ENCODE measurements at regions not wholly inside any gene's neighbourhood (a gene's known extent, or its start where the extent isn't known, plus 50 kb on each side); places are given as distances from the start of the nearest gene placed in this dataset.

- in situ Hi-C loops (cut with HindIII; ENCODE audit: low sequenced_read_pairs): no loop called here
- no peak for DNase-seq (ENCODE audit: low read depth)
- no peak overlapping the region for H3K4me3 ChIP-seq (ENCODE audit: low read depth, low read length)
- TF ChIP-seq CTCF (IDR thresholded peaks at IDR 0.05; ENCODE audit: low read depth, low read length, missing control alignments): no peak
Measured at GRCh38 chr5:57551251-57551650, 68.6 kb upstream of the ACTBL2 start.

GRCh38 chr5:57550132-57550531, 67.5 kb upstream of the ACTBL2 start:
- no peak for TF ChIP-seq CTCF (IDR thresholded peaks at IDR 0.05; ENCODE audit: low read depth, low read length, missing control alignments)
- DNase-seq (ENCODE audit: low read depth): no peak
- no peak overlapping the region for H3K4me3 ChIP-seq (ENCODE audit: low read depth, low read length)
- in situ Hi-C loops (cut with HindIII; ENCODE audit: low sequenced_read_pairs): no loop called here

GRCh38 chr5:57549566-57549965, 67.0 kb upstream of the ACTBL2 start:
- no peak for TF ChIP-seq CTCF (IDR thresholded peaks at IDR 0.05; ENCODE audit: low read depth, low read length, missing control alignments)
- no peak for DNase-seq (ENCODE audit: low read depth)
- in situ Hi-C loops (cut with HindIII; ENCODE audit: low sequenced_read_pairs): no loop called here
- no peak overlapping the region for H3K4me3 ChIP-seq (ENCODE audit: low read depth, low read length)

- H3K4me3 ChIP-seq (ENCODE audit: low read depth, low read length): no peak overlapping the region
- DNase-seq (ENCODE audit: low read depth): no peak
- in situ Hi-C loops (cut with HindIII; ENCODE audit: low sequenced_read_pairs): no loop called here
- TF ChIP-seq CTCF (IDR thresholded peaks at IDR 0.05; ENCODE audit: low read depth, low read length, missing control alignments): no peak
Measured at GRCh38 chr5:57540823-57541222, 58.2 kb upstream of the ACTBL2 start.

- DNase-seq (ENCODE audit: low read depth): no peak
Measured at GRCh38 chr5:57539281-57539701, 56.7 kb upstream of the ACTBL2 start.

GRCh38 chr5:57538341-57538955, 55.8 kb upstream of the ACTBL2 start:
- no peak overlapping the region for H3K4me3 ChIP-seq (ENCODE audit: low read depth, low read length)
- no peak for TF ChIP-seq CTCF (IDR thresholded peaks at IDR 0.05; ENCODE audit: low read depth, low read length, missing control alignments)
- no peak for DNase-seq (ENCODE audit: low read depth)
- in situ Hi-C loops (cut with HindIII; ENCODE audit: low sequenced_read_pairs): no loop called here

More at GRCh38 chr5:57539281-57539701, 56.7 kb upstream of the ACTBL2 start:
- in situ Hi-C loops (cut with HindIII; ENCODE audit: low sequenced_read_pairs): no loop called here
- no peak for TF ChIP-seq CTCF (IDR thresholded peaks at IDR 0.05; ENCODE audit: low read depth, low read length, missing control alignments)
- H3K4me3 ChIP-seq (ENCODE audit: low read depth, low read length): no peak overlapping the region
